ENCODE measurements at regions not wholly inside any gene's neighbourhood (a gene's known extent, or its start where the extent isn't known, plus 50 kb on each side); places are given as distances from the start of the nearest gene placed in this dataset.

GRCh38 chr4:19146038-19146437 lies 1105.7 kb upstream of the SLIT2 start:
- DNase-seq (ENCODE audit: low spot score) = no peak

- no peak for DNase-seq (ENCODE audit: low spot score)
Measured at GRCh38 chr4:19135895-19136633, 1114.5 kb upstream of the LCORL start.

- DNase-seq (ENCODE audit: low spot score) = no peak
Measured at GRCh38 chr4:19134685-19135084, 1113.1 kb upstream of the LCORL start.

DNA sequence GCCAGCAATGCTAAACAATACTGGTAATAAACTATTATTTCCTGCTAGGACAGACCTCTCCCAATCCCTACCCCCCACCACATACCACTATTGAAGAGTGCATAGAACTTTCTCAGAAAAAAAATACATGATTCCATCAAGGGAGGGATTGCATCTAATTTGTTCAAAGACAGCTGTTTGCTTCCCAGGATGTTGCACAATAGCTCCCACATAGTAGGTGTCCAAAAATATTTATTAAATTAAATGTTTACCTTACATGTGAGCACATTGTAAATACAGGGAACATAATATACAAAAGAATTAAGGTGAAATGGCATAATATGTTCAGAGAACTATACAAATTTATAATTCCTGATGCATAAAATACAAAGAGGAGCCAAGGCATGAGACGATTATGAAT lies 1111.8 kb upstream of the LCORL start:
- DNase-seq (ENCODE audit: low spot score) = no peak

GRCh38 chr4:19130866-19131265 lies 1109.3 kb upstream of the LCORL start:
- no peak for DNase-seq (ENCODE audit: low spot score)

DNA sequence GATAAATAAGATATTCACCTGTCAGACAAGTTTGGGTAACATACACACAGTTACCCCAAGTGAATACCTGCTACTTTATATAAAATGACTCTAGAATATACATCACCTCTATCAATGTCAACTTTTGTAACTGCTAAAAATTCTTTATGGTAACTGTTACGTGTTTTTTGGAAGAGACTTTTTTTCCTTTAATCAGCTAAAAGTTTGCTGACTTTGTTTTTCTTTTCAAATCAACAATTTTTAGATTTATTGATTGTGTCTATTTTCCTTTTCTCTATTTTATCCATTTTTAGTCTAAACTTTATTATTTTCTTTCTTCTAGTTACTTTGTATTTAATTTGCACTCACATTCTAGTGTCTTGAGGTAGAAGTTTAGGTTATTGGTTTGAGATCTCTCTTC lies 1106.6 kb upstream of the LCORL start:
- DNase-seq (ENCODE audit: low spot score) = no peak

DNA sequence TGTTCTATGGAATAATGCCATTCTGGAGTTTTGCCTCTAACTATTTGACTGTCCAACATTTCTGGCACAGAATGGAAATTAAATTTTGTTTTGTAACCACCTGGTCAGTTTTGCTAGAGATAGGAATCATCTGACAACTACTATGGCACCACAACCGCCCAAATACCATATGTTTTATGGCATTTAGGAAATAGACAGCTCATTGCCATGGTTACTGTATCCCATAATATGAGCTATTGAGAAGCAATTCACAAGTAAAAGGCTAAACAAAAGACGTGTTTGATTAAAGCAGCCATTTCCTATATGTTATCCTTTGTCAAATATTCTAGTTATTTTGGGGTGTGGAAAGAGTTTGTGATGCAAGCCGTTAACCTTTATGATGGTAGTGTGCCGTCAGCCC lies 1105.3 kb upstream of the LCORL start:
- no peak for DNase-seq (ENCODE audit: low spot score)

DNA sequence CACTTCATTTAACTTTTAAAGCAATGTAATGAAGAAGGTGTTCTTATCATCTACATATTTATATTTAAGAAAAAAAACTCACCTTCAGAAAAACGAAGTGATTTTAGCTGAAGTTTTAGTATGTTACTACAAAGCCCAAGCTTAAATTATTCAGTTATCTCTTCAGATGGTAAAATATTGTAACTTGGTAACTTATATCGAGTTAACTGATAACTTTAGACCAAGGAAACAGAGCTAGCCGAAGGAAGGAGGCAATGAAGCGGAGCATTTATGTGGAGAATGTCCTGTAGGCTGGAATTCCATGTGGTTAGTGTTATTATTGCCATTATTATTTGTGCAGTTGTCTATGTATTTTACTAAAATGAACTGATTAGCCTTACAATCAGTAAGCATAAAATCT lies 1102.1 kb upstream of the LCORL start:
- no peak for DNase-seq (ENCODE audit: low spot score)

DNA sequence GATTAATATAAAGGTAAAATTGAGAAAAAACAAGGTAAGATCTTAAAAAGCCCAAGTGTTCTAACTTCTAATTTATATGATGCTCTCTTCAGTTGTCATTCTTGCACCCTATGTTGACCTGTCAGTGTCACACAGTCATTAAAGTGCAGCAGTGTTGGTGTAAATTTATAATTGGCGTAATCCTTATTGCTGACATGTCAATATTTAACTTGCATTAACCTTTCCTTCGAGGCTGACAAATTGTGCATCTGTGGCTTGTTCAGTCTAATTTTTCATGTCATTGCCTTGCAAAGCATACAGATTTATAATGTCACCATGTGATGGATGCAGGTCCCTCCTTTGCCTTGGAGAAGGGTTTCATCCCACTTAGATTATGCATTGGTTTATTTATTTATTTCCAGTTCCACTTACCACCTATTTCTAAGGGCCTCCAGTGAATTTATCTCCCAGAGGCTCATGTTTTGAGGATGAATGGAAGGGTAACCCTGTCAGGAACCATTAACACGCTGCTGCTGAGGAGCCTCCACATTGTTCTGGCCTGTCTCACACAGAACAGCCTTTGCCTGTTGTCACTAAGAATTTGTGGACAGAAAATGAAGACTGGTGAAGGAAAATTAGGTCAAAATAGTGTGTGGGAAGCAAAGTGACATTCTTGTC lies 1098.5 kb upstream of the LCORL start:
- DNase-seq (ENCODE audit: low spot score) = no peak

GRCh38 chr4:19117022-19117421 lies 1095.5 kb upstream of the LCORL start:
- no peak for DNase-seq (ENCODE audit: low spot score)

GRCh38 chr4:19104176-19104575 lies 1082.6 kb upstream of the LCORL start:
- no peak for DNase-seq (ENCODE audit: low spot score)

DNA sequence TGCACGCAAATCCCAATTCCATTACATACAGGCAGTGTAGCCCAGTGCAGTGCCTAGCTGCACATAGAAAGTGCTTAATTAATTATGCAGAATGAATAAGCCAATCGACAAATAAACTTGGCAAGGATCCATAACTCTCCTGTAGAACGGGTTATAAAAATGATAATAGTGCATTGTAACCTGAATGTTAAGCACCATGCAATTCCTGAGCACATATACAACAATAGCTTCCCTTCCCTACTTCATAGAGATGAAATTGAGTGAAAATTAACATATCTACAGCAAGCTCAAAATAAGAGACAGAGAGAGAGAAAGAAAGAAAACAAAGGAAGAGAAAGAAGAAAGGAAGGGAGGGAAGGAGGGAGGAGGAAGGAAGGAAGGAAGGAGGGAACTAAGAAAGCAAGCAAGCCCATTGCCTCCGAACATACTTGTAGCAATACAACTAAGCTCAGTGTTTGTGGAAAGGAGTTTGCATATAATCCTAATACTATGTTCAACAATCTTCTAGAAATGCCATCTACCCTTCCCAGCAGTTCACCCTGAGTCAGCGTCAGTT lies 1074.0 kb upstream of the LCORL start:
- DNase-seq (ENCODE audit: low spot score) = no peak

DNA sequence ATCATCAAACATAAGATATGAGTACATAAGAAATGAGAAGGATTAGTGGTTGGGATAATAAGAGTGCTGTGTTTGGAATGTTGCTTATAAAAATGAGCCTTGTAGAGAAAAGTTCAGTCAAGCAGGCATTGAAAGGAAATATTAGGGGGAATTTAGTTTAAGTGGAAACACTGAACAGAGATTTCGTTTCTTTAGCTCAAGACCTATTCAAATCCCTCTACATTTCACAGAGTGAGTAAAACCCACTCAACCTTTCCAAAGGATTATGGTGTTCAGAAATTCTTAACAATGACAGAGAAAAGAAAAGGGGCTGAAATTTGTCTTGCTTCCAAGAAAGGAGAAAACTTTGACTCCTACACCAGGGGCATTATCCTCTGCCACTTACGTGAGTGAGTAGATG lies 1072.4 kb upstream of the LCORL start:
- DNase-seq (ENCODE audit: low spot score) = no peak

- DNase-seq (ENCODE audit: low spot score) = no peak
Measured at GRCh38 chr4:19092797-19093196, 1071.2 kb upstream of the LCORL start.

DNA sequence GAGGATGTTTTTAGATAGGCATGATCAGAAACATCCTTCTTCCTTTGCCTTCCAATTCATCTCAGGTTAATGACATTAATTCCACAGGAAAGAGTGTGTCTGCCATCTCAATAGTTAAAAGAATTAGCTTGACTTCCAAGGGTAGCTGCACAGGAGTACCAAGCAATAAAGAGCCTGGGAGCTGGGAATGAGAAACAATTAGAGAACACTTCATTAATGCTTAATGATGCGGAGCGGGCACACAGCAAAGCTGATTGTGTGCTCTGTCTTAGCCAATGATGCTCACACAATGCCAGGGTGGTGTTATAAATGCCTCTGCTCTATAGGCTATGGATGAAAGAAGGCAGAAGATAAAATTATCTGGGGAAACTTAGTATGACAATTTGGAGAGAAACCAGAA lies 1052.5 kb upstream of the LCORL start:
- no peak for DNase-seq (ENCODE audit: low spot score)

DNA sequence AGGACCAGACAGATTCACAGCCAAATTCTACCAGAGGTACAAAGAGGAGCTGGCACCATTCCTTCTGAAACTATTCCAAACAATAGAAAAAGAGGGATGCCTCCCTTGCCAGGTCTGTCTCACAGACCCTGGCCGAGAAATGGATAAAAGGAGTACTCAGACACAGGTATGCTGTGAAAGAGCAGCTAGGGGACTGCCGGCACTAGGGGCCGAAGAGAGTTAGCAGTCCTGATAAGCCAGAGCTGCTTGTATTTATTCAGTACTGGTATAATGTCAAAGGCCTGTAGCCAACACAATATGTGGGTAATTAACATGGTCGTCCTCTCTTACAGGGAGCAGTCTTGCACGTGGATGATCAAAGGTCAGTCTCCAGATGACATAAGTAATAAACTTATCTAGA lies 1042.1 kb upstream of the LCORL start:
- no peak for DNase-seq (ENCODE audit: low spot score)

DNA sequence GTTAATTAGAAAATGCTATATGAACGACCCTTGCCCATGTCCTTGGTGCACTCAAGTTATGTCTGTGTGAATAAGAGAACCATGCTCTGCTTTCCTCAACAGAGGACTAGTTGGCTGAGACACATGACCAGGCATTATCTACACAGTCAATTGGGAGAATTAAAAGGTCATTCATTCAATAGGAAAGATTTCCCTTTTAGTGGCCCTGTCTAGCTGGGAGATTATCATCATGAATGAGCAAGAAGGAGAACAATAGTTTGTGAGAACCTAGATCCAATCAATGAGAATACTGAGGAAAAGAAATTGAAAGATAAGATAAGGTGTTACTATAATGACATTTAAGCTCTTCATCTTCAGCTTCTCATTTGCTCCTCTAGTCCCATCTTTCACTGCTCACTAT lies 1033.4 kb upstream of the LCORL start:
- DNase-seq (ENCODE audit: low spot score) = no peak

DNA sequence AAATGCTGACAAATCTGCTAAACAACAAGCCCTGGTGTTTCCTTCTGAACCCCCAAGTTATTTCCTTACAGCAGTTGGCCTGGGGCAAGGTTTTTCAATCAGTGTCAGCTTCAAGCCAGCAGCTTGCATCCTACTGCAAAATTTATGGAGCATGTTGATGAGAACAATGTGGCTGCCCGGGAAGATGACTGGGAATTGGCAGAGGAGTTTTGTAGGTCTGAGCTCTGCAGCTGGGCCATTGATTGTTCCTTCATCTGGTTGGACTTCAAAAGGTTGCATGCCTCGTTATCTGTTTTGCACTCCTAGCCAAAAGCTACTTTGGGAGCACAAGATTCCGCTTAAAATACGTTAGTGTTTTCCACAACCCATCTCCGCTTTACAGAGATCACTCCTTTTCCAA lies 1030.3 kb upstream of the LCORL start:
- DNase-seq (ENCODE audit: low spot score) = no peak

- DNase-seq (ENCODE audit: low spot score) = no peak
Measured at GRCh38 chr4:19047279-19047880, 1025.8 kb upstream of the LCORL start.

- DNase-seq (ENCODE audit: low spot score) = no peak
Measured at GRCh38 chr4:19039816-19040215, 1018.3 kb upstream of the LCORL start.

- DNase-seq (ENCODE audit: low spot score) = no peak
Measured at GRCh38 chr4:19038231-19038630, 1016.7 kb upstream of the LCORL start.

DNA sequence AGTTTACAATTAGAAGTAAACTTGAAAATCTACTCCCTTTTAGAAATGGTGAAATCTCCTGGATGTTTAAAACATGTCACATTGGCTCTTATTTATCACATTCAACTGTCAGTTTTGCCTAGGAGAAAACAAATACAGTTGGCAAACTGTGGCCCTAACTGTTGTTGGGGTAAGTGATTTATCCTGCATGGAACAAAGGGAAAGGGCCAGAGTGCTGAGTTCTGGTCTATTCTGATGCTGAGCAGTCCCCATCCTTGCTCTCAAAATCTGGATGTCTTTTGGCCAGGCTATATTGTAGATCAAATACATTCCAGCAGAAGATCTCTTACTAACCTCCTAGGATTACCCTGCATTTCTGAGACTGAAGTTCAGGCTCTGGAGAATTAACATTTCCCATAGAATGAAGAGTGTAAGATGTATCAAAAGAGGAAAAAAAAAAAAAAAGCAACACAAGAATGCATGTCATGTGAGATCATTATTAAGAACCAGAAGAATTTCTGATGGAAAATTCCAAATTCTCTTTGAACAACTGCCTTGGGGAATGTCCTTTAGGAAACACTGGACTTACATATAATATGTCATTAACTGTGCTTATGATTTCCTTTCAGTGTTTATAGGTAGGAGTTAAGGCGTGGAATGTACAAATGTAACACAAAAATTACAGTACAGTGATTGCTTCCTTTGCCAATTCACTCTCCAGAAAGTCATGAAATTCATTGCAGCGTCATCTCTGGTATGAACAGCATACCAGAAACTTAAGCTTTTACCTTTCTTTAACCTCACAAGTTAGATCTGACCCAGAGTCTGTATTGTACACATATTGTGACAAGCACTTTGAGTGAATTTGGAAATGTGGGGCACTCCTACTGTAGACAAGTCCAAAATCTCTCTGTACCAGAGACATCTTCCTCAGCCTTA lies 1012.5 kb upstream of the LCORL start:
- no peak for DNase-seq (ENCODE audit: low spot score)
